ENCODE measurements at regions not wholly inside any gene's neighbourhood (a gene's known extent, or its start where the extent isn't known, plus 50 kb on each side); places are given as distances from the start of the nearest gene placed in this dataset.

GRCh38 chr2:121818546-121818945 is 63.1 kb downstream of the TSN start:
- no peak for TF ChIP-seq CTCF (IDR thresholded peaks at IDR 0.05)
- TF ChIP-seq EZH2 (IDR thresholded peaks at IDR 0.05), result no peak
- TF ChIP-seq EZH2phosphoT487 (IDR thresholded peaks at IDR 0.05), result no peak

All from neural progenitor cell (in vitro differentiated cells).